GM19463 (cell line): ENCODE measurements at regions not wholly inside any gene's neighbourhood (a gene's known extent, or its start where the extent isn't known, plus 50 kb on each side); places are given as distances from the start of the nearest gene placed in this dataset.
"Not testable (repeated sequence)": the region's sequence is repeated elsewhere in the genome, so short reads cannot be mapped to it uniquely, and the experiment has no call there.

Source experiments
- ATAC-seq: cut with Tn5 transposase; IDR thresholded peaks from one replicate; pipeline ENCODE4 v1.9.1; 2021; ENCODE audit warnings: mild to moderate bottlenecking, moderate library complexity; ENCODE audit not compliant: unreplicated experiment

DNA sequence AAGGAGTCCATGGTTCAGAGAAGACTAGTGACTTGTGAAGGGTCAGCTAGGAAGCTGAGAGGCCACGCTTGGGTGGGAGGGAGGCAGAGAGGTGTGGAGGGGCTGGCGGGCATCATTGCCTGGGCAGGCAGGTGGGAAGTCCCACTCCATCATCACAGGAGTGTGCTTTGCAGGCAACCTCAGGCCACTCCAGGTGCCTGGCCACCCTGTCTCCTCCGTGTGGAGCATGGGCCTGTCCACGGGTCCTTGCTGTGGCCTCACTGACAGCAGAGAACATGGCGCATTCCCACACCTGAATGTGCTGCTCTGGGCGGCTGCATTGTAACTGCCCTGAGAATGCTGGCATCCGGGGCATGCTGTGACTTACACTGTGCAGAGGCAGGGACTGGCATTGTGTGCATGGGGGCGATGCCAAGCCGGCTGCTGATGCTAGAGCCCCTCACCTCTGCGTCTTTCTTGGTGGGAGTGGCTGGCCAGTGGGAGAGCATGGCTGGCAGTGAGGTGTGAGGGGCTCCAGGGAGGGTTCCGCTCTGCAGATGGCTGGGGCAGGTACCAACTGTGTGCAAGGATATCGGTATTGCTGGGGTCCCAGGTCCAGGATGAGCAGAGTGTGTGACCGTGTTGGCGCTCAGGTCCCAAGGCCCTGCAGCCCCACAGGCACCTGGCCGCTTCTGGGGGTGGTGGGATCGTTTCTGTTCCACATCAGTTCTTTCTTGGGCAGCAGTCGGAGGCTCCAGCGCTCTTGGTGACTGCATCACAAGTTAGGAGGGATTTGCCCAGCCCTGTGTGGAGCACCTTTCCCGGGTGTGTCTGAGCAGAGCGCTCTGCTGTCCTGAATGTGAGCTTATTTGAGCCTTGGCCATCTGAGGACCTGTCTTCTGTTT lies 94.8 kb downstream of the NPIPB11 start:
- ATAC-seq = no peak

DNA sequence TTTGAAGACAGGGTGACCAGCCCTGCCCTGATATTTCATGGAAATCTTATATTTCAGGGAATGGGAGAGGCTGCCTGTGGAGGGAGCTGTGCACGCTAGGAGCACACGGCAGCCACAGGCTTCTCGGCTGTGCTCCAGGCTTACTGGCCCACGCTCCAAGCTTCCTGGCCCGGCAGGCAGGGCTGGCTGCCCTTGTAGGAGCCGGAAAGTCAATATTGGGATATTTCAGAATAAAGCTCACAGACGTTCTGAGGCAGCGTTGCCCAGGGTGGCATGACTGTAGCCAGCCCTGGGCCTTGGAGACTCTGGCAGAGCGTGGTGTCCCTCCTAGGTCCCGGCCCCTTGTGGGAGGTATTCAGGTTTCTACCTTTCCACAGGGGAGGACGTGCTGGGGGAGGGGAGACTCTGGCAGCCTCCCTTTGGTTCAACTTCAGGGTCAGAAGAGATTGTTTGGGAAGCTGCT lies 95.6 kb downstream of the NPIPB11 start:
- ATAC-seq = no peak

- ATAC-seq = not testable (repeated sequence)
Measured at GRCh38 chr16:29310243-29310642, 96.3 kb downstream of the NPIPB11 start.

GRCh38 chr16:29309601-29310000 lies 96.9 kb downstream of the NPIPB11 start:
- not testable (repeated sequence) for ATAC-seq

DNA sequence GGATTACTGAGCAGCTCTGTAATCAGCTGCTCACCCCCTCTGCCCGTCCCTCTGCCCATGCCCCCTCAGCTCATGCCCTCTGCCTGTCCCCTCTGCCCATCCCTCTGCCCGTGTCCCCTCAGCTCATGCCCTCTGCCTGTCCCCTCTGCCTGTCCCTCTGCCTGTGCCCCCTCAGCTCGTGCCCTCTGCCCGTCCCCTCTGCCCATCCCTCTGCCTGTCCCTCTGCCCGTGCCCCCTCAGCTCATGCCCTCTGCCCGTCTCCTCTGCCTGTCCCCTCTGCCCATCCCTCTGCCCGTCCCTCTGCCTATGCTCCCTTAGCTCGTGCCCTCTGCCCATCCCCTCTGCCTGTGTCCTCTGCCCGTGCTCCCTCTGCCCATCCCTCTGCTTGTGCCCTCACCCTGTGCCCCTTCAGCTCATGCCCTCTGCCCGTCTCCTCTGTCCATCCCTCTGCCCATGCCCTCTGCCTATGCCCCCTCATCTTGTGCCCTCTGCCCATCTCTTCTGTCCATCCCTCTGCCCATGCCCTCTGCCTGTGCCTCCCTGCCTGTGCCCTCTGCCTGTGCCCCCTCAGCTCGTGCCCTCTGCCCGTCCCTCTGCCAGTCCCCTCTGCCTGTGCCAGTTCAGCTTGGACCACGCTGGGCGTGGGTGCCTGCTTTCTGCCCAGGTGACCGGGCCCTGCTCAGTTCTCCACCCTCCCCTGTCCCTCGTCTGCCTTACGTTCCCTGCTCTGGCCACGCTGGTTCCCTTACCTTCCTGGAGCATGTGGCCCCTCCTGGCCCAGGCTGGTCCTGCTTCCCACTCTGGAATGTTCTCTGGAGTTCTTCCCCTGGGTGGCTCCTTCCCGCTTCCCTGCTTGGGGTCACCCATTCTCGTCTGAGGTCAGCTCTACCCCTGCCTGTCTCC lies 97.6 kb downstream of the NPIPB11 start:
- ATAC-seq = no peak

DNA sequence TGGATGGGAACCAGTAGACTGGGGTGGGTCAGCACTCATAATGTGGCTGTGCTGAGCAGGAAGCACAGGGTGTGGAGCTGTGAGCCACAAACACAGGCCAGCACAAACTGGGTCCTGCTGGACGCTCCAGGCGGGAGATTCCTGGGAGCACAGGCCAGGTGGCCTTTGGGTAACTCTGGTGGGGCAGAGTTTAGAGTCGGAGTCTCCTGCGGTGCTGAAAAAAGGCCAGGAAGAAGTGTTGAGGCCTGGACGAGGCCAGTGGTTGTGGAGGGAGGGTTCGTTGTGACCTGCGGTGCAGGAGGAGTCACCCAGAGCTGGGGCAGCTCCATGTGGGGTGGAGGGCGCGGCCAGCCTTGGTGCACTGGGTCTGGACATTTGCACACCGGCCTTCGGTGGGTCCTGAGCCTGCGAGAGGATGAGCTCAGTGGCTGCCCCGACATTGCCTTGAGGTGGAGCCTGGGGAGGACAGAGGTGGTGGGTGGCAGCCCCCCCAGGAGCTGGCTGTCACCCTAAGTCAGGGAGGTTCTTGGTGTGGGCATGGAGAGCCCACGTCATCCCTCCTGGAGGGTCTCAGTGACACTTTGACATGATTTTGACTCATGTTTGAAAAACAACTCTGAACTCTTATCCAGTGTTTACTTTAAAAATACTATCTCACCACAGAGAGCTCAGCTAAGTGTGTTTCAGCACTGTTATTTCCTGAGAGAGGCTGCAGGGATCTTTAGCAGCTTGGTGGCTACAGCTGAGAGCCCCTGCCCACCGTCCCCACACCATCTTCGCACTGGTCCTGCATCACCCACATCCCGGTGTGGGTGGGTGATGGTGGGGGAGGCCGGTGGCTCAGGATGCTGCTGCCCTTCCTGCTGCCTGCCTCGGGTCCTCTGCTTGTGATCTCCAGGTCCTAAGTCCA lies 98.7 kb downstream of the NPIPB11 start:
- no peak for ATAC-seq

GRCh38 chr16:29306943-29307597 lies 99.4 kb downstream of the NPIPB11 start:
- no peak for ATAC-seq

DNA sequence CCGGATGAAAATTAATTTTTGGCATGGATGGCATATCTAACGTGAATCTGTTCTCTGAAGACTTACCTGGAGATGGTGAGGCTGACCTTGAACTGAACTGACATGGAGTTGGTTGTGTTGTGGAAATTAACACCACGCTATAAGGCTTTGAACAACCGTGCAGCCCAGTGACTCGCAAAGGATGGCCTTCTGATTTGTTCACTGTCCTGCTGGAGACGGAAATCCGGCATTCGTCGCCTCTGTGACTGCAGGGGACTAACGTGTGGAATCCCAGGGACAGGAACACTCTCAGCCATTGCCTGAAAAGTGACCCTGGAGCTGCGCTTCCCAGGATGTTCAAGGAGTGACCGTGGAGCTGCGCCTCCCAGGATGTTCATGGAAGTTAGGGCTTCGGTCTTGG lies 100.3 kb downstream of the NPIPB11 start:
- ATAC-seq = no peak

DNA sequence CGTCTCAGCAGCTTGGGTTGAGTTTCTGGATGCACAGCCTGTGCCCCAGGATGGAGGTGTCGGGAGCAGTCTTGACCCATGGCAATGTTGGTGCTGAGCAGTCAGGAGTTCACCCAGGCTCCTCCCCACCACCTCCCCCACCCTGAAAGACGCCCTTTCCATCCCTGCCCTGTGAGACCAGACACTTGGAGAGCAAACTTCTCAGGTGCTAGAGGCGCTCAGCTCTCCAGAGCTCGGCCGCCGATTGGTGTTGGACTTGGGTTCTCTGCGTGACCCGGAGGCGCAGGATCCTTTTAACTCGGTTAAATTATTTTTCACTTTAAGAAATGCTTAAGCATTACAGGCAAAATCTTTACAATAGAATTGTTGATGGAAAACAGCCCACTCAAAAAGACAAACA lies 101.5 kb downstream of the NPIPB11 start:
- ATAC-seq = not testable (repeated sequence)

- no peak for ATAC-seq
Measured at GRCh38 chr16:29304251-29304650, 102.3 kb downstream of the NPIPB11 start.

DNA sequence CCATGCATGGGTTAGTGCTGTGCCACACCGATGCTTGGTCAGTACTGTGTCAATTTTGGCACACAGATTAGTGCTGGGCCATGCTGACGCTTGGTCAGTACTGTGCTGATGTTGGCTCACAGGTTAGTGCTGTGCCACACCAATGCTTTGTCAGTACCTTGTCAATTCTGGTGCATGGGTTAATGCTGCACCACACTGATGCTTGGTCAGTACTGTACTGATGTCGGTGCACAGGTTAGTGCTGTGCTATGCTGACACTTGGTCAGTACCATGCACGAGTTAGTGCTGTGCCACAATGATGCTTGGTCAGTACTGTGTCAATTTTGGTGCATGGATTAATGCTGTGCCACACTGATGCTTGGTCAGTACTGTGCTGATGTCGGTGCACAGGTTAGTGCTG lies 103.0 kb downstream of the NPIPB11 start:
- no peak for ATAC-seq

GRCh38 chr16:29302976-29303375 lies 103.5 kb downstream of the NPIPB11 start:
- no peak for ATAC-seq

DNA sequence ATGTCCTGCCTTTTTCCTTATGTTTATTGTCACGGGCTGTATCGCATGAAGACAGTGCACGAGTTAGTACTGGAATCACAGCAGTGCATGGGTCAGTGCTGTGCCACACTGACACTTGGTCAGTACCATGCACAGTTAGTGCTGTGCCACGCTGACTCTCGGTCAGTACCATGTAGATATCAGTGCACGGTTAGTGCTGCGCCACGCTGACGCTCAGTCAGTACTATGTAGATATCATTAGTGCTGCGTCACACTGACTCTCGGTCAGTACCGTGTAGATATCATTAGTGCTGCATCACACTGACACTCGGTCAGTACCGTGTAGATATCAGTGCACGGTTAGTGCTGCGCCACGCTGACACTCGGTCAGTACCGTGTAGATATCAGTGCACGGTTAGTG lies 104.1 kb downstream of the NPIPB11 start:
- ATAC-seq = not testable (repeated sequence)

- ATAC-seq = not testable (repeated sequence)
Measured at GRCh38 chr16:29301662-29302285, 104.7 kb downstream of the NPIPB11 start.

DNA sequence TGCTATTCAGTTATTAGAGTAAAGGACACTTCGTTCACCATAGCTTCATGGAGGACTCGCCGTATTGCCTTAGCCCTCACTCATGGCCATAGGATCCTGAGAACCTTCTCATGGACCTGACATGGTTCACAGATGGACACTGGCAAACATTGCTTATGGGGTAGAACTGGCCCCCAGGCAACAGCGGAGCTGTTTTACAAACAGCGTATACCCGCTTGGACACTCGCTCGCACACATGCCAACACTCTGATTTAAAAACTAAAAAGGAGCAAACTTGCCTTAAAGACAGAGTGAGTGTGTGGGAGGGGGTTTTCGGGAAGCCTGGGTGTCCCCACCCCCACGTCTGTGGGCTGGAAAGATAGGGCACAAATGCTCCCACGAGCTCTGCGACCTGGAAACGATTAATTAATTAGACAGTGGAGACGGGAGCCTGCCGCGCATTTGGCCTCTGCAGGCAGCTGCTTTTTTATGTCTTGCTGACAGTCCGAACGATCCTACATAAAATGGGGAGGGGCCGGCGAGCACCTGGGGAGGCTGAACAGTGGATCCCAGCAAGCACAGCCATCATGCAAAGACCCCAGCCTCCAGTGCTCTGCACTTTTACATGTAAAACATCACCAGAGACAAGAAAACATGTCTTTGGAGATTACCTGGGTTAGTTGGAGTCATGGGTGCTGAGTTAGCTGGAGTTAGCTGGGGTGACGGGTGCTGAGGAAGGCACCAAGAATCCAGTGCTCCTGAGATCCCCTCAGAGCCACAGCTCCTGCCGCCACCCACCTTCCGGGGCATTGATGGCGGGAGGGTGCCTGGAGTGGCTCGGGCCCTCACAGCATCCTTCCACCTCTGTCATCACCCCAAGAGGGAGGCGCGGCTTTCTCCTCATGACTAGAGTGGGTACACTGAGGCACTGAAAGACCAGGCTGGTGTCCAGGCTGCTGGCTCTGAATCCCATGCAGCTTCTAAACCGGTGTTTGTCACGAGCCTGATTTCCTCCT lies 105.7 kb downstream of the NPIPB11 start:
- ATAC-seq = not testable (repeated sequence)

DNA sequence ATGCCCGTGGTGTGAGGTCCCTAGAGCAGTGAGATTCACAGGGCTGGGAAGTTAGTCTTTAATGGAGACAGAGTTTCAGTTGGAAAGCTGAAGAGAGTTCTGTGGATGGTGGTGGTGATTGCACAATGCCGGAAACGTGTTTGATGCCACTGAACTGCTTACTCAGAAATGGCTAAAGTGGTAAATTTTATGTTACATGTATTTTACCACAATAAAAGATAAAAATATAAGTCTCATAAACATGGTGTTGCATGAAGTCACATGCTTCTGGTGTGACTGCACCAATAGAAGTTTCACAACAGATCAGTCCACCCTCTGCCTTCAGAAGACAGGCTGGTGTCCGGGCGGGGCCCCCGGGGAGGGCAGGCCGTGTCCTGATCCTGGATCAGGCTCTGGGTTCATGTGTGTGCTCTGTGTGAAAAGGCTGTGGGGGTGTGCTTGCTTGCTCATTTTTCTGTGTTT lies 106.5 kb downstream of the NPIPB11 start:
- not testable (repeated sequence) for ATAC-seq

GRCh38 chr16:29298997-29299396 lies 107.5 kb downstream of the NPIPB11 start:
- ATAC-seq = not testable (repeated sequence)

- not testable (repeated sequence) for ATAC-seq
Measured at GRCh38 chr16:29298307-29298706, 108.2 kb downstream of the NPIPB11 start.
